ENCODE measurements at regions not wholly inside any gene's neighbourhood (a gene's known extent, or its start where the extent isn't known, plus 50 kb on each side); places are given as distances from the start of the nearest gene placed in this dataset.

GRCh38 chr5:105953616-105954015 lies 1717.1 kb downstream of the EFNA5 start:
- DNase-seq, result no peak

- peak; percentile 88 for DNase-seq
These were observed 1717.9 kb downstream of the EFNA5 start for GRCh38 chr5:105952875-105953274.

- DNase-seq, result no peak
These were observed 1723.3 kb downstream of the EFNA5 start for GRCh38 chr5:105947461-105947860.

GRCh38 chr5:105945203-105945972 lies 1725.3 kb downstream of the EFNA5 start:
- no peak for DNase-seq

- DNase-seq, result no peak
These were observed 1730.6 kb downstream of the EFNA5 start for GRCh38 chr5:105940181-105940580.

- no peak for DNase-seq
These were observed 1736.6 kb downstream of the EFNA5 start for GRCh38 chr5:105934171-105934570.

GRCh38 chr5:105931881-105932421 lies 1738.8 kb downstream of the EFNA5 start:
- DNase-seq, result no peak

- DNase-seq, result no peak
These were observed 1740.9 kb downstream of the EFNA5 start for GRCh38 chr5:105929858-105930257.

GRCh38 chr5:105924366-105924765 lies 1746.4 kb downstream of the EFNA5 start:
- no peak for DNase-seq

- DNase-seq, result no peak
These were observed 1748.2 kb downstream of the EFNA5 start for GRCh38 chr5:105922574-105922973.

GRCh38 chr5:105922080-105922479 lies 1748.7 kb downstream of the EFNA5 start:
- no peak for DNase-seq

GRCh38 chr5:105917189-105917588 lies 1753.5 kb downstream of the EFNA5 start:
- DNase-seq, result peak; percentile 7

GRCh38 chr5:105907016-105907415 lies 1763.7 kb downstream of the EFNA5 start:
- DNase-seq, result no peak

GRCh38 chr5:105905392-105905791 lies 1765.3 kb downstream of the EFNA5 start:
- no peak for DNase-seq

GRCh38 chr5:105903069-105903468 lies 1767.7 kb downstream of the EFNA5 start:
- peak; percentile 33 for DNase-seq

- no peak for DNase-seq
These were observed 1771.0 kb downstream of the EFNA5 start for GRCh38 chr5:105899726-105900125.

GRCh38 chr5:105898183-105898582 lies 1772.6 kb downstream of the EFNA5 start:
- DNase-seq, result no peak

GRCh38 chr5:105885266-105885665 lies 1785.5 kb downstream of the EFNA5 start:
- no peak for DNase-seq

GRCh38 chr5:105882956-105883481 lies 1787.7 kb downstream of the EFNA5 start:
- DNase-seq, result no peak

- DNase-seq, result peak; percentile 6
These were observed 1792.3 kb downstream of the EFNA5 start for GRCh38 chr5:105878402-105878801.

- DNase-seq, result no peak
These were observed 1793.1 kb downstream of the EFNA5 start for GRCh38 chr5:105877592-105877991.

- peak; percentile 15 for DNase-seq
These were observed 1796.4 kb downstream of the EFNA5 start for GRCh38 chr5:105874316-105874715.

GRCh38 chr5:105872569-105873270 lies 1798.0 kb downstream of the EFNA5 start:
- DNase-seq, result no peak

All from eye (tissue), 1 donor.